Heart left ventricle (tissue), 13 donors: ENCODE measurements at regions not wholly inside any gene's neighbourhood (a gene's known extent, or its start where the extent isn't known, plus 50 kb on each side); places are given as distances from the start of the nearest gene placed in this dataset.

Experiments used
- POLR2A ChIP-seq, 2 donors: fragments of 450-650 bp; IDR thresholded peaks; one replicate each; pipeline ENCODE4 v1.6.1; 2017; ENCODE audit warnings: antibody characterized with exemption in 2 of 2, mild to moderate bottlenecking in 2 of 2, moderate library complexity in 2 of 2
- TF ChIP-seq, protein P1 (sequence below), 12 donors: fragments of 200-600 bp; sonication (generic) in 4 of 12; IDR thresholded peaks; one replicate each; pipeline versions ENCODE4 v1.5.0 to v1.8.0; 2018 to 2022; ENCODE audit warnings: antibody characterized with exemption in 12 of 12, mild to moderate bottlenecking in 5 of 12
- donor health status: ischemic (EF 13 %, LVEDD 7.1; RV severe dilation, severe dysfunction).
- donor health status: DM: no; HTN: yes; CAD: no.
- donor health status: DM: no; HTN: no; CAD: no.
- donor health status: ischemic (EF 25% LVEDD 6.9; RV normal size, moderate dysfunction).
- donor health status: ischemic (EF 25% LVEDD 5.7; RV mildly dilated, moderate dysfunction).
- donor health status: ischemic (EF 35%, LVEDD 5.7; RV mildly dilated, moderate dysfunction).
- donor health status: nonischemic (EF 11% LVEDD 7.7; RV severe dilation, severe dysfunction).
- donor health status: DM: yes; HTN: yes; CAD: no.
- donor health status: PGD.
- donor health status: ischemic (EF 29% LVEDD 5.4; RV normal size, mild dysfunction).
- donor health status: nonischemic (EF 23%, LVEDD 6.1; RV moderate dilation, normal function).

DNA sequence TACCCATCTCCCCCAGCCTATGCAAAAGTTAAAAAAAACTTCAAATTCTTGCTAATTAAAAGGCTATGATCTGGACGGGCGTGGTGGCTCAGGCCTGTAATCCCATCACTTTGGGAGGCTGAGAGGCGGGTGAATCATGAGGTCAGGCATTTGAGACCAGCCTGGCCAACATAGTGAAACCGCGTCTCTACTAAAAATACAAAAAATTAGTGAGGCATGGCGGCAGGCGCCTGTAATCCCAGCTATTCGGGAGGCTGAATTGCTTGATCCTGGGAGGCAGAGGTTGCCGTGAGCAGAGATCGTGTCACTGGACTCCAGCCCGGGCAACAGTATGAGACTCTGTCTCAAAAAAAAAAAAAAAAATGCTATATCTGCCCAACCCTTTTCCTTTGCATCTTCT, 925.4 kb downstream of the GALC start:
- TF ChIP-seq, protein P1, sequence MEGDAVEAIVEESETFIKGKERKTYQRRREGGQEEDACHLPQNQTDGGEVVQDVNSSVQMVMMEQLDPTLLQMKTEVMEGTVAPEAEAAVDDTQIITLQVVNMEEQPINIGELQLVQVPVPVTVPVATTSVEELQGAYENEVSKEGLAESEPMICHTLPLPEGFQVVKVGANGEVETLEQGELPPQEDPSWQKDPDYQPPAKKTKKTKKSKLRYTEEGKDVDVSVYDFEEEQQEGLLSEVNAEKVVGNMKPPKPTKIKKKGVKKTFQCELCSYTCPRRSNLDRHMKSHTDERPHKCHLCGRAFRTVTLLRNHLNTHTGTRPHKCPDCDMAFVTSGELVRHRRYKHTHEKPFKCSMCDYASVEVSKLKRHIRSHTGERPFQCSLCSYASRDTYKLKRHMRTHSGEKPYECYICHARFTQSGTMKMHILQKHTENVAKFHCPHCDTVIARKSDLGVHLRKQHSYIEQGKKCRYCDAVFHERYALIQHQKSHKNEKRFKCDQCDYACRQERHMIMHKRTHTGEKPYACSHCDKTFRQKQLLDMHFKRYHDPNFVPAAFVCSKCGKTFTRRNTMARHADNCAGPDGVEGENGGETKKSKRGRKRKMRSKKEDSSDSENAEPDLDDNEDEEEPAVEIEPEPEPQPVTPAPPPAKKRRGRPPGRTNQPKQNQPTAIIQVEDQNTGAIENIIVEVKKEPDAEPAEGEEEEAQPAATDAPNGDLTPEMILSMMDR (IDR thresholded peaks at IDR 0.05): no peak
- no peak for TF ChIP-seq POLR2A (IDR thresholded peaks at IDR 0.05)
